D721Med (cell line): ENCODE measurements at regions not wholly inside any gene's neighbourhood (a gene's known extent, or its start where the extent isn't known, plus 50 kb on each side); places are given as distances from the start of the nearest gene placed in this dataset.

Source experiments
- DNase-seq: peaks from one replicate; pipeline ENCODE4 v3.0.0; 2011; ENCODE audit warnings: low spot score; ENCODE audit not compliant: insufficient read length
- FAIRE-seq: peaks from 2 replicates; lab custom pipeline; 2011; peaks lifted over from hg19 to GRCh38; lab: Jason Lieb, UNC
- TF ChIP-seq, protein P1 (sequence below): IDR thresholded peaks from 2 replicates; pipeline ENCODE4 v1.5.1; 2012; ENCODE audit warnings: mild to moderate bottlenecking, control low read depth; ENCODE audit not compliant: insufficient read depth; ENCODE audit errors: missing control alignments

DNA sequence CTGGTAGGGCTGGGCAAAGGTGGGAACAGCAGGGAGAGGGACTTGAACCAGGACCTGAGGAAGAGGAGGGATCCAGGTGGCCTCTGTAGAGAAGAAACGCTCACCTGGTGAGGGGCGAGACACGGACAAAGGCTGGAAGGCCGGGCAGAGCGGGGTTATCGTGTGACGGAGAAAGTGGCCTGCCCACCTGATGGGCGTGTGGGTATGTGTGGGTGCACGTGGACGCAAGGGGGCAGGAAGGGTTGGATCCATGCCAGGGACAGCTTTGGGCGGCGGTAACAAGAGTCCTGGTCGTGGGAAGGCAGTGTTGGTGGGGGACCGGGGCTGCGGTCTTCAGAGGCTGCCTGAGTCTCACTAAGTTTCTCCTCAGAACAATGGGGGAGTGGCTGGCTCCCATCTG lies 104.1 kb upstream of the GSE1 start:
- DNase-seq (no peak), FAIRE-seq (no peak)
- TF ChIP-seq, protein P1, sequence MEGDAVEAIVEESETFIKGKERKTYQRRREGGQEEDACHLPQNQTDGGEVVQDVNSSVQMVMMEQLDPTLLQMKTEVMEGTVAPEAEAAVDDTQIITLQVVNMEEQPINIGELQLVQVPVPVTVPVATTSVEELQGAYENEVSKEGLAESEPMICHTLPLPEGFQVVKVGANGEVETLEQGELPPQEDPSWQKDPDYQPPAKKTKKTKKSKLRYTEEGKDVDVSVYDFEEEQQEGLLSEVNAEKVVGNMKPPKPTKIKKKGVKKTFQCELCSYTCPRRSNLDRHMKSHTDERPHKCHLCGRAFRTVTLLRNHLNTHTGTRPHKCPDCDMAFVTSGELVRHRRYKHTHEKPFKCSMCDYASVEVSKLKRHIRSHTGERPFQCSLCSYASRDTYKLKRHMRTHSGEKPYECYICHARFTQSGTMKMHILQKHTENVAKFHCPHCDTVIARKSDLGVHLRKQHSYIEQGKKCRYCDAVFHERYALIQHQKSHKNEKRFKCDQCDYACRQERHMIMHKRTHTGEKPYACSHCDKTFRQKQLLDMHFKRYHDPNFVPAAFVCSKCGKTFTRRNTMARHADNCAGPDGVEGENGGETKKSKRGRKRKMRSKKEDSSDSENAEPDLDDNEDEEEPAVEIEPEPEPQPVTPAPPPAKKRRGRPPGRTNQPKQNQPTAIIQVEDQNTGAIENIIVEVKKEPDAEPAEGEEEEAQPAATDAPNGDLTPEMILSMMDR = no peak

DNA sequence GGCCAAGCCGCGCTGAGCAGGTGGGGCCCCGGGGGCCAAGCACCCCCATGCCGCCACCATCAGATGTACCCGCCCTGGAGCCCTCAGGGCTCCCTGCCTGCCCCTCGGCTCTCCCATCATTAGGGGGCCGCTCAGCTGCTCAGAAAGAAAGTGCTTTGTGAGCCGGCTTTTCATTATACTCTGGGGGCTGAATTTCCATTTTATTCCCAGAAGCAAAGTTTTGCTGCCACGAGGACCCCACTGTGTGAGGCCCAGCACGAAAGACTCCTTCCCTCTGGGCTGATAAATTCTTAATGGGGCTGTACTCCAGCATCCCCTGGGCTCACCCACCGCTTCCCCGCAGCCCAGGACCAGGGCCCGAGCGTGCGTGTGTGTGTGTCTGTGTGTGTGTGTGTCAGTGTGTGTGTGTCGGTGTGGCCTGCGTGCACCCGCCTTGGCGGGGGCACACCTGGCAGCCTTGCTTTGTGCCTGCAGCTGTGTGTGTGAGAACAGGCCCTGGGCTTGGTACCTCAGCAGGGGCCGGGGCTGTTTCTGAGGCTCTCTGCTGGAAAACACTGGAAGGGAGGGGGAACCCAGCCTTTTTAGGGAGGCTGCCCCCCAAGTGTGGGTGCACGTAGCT lies 103.0 kb upstream of the GSE1 start:
- FAIRE-seq = no peak
- DNase-seq = no peak
- TF ChIP-seq, protein P1 = no peak

DNA sequence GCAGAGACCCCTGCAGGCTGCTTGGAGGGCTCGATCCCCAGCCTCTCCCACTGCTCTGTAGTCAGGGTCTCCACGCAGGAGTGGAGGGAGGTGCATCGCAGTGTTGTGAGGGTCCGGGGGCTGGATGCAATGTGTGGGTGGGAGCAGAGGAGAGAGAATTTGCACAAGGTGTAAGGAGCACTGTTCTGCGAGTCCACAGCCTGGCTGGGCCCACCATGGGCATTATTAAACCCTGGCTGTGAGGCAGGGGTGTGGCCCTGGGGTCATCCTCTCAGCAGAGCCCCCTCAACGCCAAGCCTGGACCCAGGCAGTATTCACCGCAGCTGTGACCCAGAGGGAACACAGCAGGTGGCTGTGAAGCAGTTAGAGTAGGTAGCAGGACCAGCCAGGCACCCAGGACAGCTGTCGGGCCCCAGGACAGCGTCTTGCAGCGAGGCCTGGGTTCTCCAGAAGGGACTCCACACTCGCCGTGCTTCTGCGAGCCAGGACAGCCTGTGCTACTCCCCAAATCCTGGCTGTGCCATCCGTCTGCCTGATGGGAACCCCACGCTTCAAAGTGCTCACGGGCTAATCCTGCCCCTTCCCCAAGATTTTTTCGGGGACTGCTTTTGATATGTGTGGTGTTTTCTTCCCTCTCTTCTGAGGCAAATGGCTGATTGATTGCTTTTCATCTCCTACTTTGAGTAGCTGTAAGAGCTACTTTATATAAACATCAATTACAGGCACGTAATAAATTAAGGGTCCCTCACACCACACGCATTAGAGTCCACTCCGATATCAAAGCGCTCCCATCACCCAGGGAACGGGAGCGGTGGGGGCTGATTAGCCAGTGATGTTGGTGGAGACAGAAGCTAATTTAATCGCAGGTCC lies 100.9 kb upstream of the GSE1 start:
- DNase-seq = no peak
- FAIRE-seq = no peak
- TF ChIP-seq, protein P1 = no peak

DNA sequence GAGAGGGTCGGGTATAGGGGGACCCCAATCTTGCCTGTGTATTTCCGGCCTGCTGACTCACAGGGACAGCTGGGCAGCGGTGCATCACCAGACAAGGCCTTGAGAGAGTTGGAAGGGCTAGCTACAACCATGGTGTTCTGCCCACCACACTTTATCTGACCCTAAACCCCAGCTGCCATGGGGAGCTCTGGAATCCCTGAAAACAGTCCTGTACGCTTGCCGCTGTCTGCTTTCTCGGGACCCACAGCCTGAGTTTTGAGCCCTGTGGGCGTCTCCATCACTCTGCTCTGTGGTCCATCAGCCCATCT lies 100.4 kb upstream of the GSE1 start:
- DNase-seq = no peak
- TF ChIP-seq, protein P1 = no peak
- FAIRE-seq = no peak

DNA sequence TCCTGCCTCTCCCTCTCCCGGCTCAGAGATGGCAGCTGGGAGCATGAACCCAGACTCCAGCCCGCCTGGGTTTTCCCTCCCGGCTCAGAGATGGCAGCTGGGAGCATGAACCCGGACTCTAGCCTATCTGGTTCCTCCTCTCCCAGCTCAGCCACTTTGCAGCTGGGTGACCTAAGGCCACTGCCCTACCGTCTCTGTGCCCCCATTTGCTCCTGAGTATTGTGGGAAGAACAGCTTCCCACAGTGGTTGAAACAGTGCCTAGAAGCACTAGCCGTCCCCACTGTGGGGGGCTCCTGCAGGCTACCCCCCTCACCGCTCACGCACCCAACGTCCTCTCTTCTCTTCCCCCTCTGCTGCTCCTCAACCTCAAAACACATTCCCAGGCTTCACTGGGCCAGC lies 99.9 kb upstream of the GSE1 start:
- no peak for FAIRE-seq
- DNase-seq = no peak
- TF ChIP-seq, protein P1 = no peak

DNA sequence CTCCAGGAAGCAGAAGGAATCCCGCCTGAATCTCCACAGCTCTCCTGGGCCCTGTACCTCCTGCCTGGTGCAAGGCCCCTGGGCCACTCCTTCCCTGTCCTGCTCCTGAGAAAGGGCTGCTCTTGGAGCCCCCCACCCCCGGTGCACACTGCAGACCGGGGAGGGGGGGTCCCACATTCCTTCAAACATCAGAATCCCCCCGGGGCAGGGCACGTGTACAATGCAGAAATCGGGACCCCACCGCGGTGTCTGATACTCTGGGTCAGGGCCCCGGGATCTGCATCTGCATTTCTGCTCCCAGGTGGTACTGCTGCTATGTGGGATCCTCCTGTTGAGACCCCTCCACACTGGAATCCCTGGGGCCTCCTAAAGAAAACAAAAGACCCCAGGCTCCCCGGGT lies 99.5 kb upstream of the GSE1 start:
- FAIRE-seq = no peak
- TF ChIP-seq, protein P1 = no peak
- no peak for DNase-seq

DNA sequence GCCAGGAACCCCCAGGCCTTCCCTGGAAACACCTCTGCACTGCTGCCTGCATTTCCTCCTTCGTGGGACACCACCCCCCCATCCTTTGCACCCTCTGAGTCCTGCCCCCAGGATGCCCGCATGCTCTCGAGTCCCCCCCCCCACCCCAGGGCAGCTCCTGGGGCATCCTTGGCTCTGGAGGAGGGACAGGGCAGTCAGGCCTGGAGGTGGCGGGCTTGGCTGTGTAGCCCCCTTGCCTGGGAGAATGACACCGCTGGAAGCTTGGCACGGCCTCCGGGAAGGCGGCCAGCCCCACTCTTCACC lies 98.9 kb upstream of the GSE1 start:
- DNase-seq (no peak), FAIRE-seq (no peak)
- TF ChIP-seq, protein P1 = no peak
